OCI-M2 (cell line): ENCODE measurements at regions not wholly inside any gene's neighbourhood (a gene's known extent, or its start where the extent isn't known, plus 50 kb on each side); places are given as distances from the start of the nearest gene placed in this dataset.

Experiments used
- DNase-seq: peaks from one replicate; lab custom pipeline; 2025; ENCODE audit not compliant: unreplicated experiment; lab: John Stamatoyannopoulos, UW

DNA sequence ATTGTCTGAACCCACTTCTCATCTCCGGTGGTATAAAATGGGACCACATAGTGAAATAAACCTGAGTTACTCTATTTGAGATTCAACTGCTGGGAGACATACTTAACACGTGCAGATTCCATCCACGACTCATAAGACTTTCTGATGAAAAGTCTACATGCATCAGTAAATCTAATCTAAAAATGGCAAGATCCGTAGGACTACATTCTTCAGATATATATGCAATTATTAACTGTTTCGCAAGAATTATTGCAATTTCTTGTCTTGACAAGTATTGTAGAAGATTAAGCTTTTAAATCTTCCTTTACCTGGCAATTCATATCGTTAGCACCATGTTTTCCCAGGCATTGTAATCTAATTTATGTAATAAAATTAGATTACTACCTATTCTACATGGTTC lies 718.7 kb upstream of the CBLB start:
- DNase-seq, result no peak

DNA sequence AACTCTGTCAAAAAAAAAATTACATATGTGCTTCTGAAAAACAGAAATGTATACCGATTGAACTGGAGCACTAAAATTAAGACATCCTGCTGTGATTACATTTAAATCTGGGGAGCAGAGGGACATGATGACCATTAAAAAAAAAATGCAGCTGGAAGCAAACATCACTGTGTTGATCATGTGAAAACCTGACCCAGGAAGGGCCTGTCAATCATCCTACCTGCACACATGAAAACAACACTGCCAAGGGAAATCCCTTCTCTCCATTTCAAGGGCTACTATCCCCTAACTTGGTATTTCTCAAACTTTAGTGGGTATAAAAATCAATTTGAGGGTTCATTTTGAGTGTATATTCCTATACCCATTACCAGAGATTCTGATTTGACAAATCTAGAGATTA lies 719.9 kb upstream of the CBLB start:
- no peak for DNase-seq

DNA sequence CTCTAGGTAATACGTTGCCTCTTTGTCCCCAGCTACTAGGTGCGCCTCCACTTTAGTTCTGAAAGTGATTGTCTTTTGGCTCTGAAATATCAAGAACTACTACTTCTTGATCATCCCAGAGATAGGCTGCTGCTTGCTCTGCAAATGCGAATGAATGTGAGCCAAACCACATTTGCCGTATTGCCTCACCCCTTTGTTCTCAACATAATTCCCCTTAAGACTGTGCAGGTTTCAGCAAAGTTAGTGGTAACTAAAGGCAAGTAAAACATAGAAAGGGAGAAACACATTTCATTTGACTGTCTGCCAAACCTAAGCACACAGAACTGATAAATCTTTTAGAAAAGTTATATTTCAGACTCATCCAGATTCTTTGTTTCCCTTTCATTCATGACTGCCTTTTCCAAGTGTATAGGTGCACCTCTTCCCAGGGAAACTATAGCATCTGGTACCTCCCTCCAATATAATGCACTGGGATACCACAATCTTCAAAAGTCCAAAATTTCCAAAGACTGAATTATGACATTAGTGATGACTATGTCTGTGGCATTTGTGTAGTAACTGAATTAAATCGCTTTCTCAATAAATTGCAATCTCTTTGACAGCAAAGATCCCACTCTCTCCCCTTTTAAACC lies 720.6 kb upstream of the CBLB start:
- no peak for DNase-seq

DNA sequence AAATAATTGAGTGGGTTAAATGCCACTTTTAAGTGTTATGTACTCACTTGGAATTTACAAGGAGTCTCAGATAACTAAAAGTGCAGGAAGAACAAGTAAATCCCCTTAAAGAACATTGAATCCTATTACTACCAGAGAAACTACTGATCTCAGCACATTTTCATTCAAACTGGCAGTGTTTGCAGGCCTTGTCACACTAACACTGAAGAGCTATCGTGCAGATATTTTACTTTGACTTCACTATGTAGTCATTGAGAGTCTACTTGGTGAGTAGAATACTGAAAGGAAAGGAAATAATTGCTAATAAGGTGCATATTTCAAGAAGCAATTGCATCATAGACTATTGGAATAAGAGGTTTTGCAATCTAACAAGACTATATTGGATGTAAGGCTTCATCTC lies 721.4 kb upstream of the CBLB start:
- no peak for DNase-seq

DNA sequence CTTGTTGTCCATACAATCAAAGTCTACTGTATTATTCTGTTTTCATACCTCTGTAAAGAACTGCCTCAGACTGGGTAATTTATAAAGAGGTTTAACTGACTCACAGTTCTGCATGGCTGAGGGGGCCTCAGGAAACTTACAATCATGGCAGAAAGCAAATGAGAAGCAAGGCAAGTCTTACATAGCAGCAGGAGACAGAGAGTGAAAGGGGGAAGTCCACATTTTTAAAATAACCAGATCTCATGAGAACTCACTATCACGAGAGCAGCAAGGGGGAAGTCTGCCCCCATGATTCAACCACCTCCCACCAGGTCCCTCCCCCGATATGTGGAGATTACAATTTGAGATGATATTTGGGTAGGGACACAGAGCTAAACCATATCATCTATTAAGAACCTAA lies 724.6 kb upstream of the CBLB start:
- no peak for DNase-seq

DNA sequence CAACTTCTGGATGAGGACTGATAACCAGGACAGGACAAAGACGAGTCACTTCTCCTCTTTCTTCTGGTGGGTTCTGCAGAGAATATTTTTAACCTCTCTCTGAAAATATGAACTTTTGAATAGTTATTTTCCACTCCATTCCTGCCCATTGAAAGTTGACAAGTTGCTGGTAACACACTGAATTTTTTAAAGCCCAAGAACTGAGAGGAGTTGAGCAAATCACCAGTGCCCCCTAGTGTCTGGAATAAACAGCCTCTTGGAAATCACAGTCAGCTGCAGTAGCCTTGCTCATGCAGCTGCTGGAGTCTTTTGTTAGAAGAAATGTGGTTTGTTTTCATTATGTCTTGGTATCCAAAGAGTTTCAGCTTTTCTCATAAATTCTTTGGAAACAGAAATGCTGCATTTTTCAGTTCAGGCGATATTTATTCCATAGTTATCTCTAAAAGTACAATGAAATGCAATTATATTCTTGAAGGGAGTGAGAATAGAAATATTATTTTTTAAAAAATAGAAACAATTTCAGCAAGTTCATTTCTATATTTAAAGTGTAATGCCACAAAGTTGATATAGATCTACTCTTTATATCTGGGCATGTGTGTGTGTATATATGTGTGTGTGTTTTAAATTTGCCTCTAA lies 741.0 kb upstream of the CBLB start:
- peak; percentile 19 for DNase-seq

DNA sequence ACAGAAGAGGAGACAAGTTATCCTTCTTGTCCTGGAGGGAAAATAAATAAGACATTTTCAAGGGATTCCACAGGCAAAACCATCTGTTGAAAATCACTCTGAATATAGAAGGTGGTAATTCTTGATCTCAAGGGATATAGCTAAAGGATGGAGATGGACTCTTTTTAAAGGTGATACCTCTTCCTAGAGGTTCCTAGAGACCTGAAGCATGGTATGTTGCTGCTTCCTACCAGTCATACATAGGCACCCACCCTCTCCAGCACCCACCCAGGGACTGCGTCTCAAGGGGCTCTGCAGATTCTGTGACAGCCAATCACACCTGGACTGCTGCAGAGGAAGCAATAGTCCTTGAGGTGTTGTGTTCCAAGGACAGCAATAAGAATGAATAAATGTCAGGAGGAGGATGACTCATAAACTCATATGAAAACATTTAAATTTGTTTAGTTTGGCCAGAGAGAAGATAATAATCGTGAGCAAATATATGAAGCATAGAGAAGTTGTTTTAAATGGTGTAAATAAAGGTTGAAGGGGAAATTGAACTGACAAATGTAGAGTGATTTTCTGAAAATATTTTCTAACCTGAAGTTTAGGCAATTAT lies 741.6 kb upstream of the CBLB start:
- no peak for DNase-seq

DNA sequence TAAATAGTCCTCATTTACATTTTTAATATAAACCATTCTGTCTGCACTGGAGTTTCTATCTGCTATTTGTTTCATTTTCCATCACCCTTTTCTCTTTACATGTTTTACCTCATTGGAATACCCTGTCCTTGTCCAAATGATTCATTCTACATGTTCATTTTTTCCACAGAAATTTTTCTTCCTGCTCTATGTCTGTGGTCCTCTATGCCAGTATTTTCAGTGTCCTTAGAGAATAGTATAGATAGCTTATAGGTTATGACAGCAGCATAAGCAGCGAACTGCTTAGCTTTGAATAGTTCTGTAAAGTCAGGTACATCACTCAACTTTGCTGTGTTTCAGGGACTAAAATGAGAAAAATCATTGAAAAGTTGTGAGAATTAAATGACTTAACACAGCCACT lies 742.3 kb upstream of the CBLB start:
- DNase-seq, result no peak

DNA sequence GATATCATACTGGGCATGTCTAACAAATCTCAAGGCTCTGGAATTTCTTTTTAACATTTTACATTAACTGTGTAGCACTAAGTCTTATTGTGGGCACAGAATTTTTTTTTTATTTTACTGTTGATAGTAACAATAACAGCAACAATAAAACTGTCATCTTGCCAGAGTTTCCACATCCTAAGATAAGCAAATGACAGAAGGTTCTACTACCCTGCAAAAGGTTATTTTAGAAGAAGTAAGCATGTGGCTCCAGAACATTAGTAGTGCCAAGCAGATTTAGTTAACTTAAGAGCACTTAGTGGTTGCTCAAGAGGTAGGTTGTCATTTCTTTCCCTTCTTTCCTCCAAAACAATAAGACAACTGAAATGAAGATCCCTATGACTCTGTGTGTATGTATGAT lies 743.0 kb upstream of the CBLB start:
- DNase-seq, result no peak

DNA sequence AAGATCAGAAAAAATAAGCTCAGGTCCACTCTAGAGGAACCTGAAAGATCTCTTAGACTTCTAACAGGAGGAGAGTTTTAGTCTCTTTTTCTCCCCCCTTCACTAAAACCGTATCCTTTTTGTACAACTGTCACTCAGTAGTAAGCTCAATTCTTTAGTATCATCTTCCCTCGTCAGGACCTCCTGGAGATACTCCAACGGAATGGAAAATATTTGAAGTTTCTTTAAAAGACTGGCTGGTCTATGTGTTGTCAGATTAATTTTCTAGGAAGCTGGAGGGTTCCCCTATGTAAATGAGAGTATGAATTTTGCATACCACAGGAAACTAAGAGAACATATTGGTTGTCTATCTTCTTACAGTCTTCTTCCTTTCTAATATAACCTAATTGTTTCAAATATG lies 747.7 kb upstream of the CBLB start:
- DNase-seq, result no peak

DNA sequence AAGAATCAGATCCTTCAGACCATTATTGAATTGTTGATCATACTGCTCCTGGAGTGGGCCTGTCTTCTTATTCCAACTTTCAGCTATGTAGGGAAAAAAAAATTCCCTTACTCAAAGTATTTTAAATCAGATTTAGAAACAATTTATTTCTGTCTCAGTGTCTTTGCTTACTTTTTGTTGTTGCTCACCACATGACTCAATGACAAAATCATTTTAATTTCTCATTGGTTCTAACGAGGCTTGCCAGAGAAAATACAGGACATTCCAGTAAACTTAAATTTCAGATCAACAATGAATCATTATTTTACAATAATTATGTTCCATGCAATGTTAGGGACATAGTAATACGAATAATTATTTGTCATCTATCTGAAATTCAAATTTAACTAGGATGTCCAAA lies 748.5 kb upstream of the CBLB start:
- DNase-seq, result no peak

DNA sequence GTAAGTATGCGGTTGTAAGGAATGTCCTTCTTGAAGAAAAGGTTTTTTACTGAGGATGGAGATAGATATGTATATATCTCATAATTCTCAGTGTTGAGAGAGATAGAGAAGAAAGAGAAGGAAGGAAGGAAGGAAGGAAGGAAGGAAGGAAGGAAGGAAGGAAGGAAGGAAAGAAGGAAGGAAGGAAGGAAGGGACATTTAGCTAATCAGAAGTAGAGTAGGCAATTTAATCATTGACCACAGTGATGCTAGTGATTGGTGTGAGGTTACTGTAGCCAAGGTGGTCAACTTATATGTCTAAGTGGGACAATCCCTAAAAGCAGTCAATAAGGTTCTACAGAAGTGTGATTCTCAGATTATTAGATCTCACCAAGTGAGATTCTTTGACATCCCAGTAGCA lies 751.8 kb upstream of the CBLB start:
- no peak for DNase-seq

DNA sequence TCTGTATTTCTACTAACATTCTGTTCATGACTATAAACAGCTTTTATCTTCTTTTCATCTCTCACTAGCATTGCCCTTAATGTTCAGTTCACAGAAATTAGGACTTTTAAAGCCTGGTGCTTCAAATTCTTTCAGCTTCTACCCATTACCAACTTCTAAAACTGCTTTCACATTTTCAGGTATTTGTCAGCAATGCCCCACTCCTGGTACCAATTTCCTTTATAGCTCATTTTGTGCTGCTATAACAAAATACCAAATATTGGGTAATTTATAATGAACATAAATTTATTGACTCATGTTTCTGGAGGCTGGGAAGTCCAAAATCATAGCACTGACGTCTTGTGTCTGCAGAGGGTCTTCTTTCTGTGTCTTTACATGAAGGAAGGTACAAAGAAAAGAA lies 753.1 kb upstream of the CCDC54 start:
- no peak for DNase-seq

DNA sequence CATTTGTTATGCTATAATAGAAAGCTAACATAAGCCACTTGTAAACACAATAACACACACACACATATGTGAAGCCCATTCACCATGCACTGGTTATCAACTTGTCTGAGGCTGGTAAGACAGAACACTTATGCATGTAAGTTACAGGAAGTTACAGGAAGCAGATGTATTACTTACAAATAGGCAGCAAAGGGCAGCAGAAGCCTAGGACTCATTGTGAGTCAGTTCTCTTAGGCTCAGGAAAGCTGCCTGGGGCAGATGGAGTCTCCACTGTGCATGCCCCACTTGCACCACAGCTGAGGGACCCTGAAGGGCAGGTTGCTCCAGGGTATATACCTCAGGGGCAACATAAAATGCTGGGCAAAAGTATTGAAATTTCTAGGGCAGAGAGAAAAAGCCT lies 748.8 kb upstream of the CCDC54 start:
- DNase-seq, result no peak

DNA sequence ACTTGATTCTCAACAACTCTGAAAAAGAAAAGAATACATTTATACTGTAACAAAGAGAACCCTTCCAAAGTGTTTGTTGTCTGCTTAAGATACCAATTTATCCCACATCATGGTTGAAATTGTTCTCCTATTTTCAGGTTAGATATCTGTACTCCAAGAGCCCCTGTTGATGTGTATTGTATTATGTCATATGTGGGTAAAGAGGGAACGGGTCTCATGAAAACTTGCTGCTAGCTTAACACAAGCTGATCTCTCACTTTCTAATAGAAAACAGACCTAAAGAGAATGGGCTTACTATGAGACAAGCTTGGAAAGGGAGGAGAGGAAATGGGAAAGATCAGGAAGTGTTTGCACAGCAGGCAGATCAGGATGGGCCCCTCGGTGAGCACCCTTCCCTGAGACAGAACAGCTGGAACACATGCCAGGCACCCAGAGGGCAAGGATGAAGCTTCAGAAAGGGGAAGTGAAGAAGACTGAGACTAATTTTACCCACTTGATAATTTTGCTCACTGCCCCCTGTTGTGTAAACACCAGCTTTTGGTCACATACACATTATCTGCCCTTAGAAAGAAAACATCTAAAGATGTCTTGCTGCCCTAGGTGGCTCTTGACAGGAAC lies 747.9 kb upstream of the CCDC54 start:
- no peak for DNase-seq

DNA sequence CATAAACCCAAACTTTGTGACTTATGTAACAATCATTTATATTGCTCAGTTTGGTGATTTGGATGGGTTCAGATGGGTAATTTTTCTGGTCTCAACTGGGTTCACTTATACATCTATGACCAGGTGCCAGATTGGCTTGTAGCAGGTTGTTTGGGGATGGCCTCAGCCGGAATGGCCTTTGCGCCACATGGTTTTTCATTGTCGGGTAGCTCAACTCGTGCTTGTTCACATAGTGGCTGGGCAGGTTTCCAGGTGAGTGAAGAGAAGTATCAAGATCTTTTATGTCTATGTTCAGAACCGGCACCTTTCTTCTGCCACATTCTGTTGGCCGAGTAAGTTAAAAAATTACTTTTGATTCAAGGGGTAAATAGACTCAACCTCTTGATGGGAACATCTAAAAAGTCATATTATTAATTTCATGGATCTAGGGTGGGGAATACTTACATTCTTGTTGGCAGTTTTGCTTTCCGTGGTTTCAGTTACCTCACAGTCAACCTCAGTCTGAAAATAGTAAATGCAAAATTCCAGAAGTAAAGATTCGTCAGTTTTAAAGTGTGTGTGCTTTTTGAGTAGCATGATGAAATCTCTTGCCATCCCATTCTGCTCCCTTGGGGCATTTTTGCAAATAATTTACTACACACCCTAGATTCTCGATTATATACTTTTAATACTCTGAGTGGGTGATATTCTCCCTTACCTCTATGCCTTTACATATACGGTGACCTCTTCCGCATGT lies 745.7 kb upstream of the CCDC54 start:
- DNase-seq, result no peak

DNA sequence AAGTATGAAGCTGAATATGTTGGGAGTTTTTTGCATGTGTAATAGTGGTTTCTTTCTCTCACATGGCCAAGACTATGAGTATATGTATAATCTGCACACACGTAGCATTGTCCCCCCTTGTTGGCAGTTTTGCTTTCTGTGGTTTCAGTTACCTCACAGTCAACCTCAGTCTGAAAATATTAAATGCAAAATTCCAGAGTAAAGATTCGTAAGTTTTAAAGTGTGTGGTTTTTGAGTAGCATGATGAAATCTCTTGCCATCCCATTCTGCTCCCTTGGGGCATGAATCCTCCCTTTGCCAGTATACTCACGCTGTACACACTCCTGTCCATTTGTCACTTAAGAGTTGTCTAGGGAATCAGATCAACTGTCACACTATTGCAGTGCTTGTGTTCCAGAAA lies 742.0 kb upstream of the CCDC54 start:
- DNase-seq, result no peak

DNA sequence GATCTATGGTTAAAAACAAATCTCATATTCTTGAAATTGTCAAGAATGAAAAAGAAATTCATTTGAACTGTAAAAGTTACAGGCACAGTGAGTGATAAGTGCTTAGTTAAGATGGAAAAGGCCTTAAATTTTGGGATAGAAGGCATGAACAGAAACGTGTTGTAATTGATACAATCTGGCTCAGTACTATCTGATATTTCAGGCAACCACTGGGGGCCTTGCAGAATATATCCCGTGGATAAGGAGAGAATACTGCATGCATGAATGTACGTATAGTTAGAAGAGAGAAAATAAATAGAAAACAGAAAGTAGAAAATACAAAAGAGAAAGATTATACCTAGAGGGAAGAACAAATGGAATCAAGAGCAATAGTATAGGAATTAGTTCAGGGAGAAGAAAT lies 741.4 kb upstream of the CCDC54 start:
- no peak for DNase-seq

DNA sequence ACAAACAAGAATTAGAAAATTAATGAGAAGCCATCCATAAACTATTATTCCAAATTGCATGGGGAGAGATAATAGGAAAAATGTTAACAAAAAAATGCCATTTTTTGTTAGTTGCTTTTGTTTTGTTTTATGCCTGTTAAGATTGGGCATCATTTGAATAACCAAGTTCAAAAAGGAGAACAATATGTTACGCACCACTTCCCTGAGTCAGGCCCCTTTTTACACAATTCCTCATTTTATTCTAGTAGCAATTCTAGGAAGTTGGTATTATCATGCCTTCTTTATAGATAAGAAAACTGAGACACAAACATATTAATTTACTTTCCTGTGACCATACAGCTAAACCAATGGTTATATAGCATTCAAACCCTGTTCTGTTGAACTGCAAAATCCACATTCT lies 736.9 kb upstream of the CCDC54 start:
- no peak for DNase-seq

DNA sequence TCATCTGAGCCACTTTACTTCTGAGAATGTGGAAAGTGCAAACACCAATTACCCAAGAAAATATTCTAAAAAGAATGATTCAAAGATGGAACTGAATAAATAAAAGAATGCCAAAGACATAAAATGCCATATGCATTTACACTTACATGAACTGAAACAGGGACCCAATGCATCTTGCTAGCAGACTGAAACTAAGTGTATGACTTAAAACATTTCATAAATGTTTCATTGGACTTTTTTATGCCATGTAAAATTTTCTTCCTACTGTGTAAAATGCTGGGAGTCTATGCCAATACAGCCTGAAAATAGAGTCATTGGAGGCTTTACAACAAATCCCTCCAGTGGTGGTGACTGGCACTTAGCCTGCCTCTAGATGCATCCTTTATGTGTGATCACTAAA lies 735.1 kb upstream of the CCDC54 start:
- no peak for DNase-seq

DNA sequence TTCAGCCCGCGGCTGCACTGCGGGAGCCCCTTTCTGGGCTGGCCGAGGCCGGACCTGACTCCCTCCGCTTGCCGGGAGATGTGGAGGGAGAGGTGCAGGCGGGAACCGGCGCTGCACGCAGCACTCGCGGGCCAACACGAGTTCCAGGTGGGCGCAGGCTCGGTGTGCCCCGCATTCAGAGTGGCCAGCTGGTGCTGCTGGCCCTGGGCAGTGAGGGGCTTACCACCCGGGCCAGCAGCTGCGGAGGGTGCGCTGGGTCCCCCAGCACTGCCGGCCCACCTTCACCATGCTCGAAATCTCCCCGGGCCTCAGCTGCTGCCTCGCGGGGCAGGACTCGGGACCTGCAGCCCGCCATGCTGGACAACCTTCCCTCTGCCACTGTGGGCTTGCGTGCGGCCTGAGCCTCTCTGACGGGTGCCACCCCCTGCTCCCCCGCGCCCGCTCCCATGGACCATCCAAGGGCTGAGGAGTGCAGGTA lies 733.5 kb upstream of the CCDC54 start:
- no peak for DNase-seq
